HCT116 (cell line): ENCODE measurements at regions not wholly inside any gene's neighbourhood (a gene's known extent, or its start where the extent isn't known, plus 50 kb on each side); places are given as distances from the start of the nearest gene placed in this dataset.

ENCODE experiments used
- ATAC-seq: fragments of 200-7000 bp; cut with Tn5 transposase; 2 replicates; pipeline ENCODE4 v1.9.1; 2020; ENCODE audit warnings: mild to moderate bottlenecking, moderate library complexity
- BruUV-seq: library from RNA; stranded (reverse); fragments of 400-500 nt; replicated peaks from 2 replicates; lab custom pipeline; 2021; lab: Mats Ljungman, UMichigan
- CTCF ChIA-PET: fragments of 300-600 bp; sonication (Branson Sonifier 250); formaldehyde crosslinking; loops from one replicate; lab custom pipeline; 2021; ENCODE audit warnings: antibody characterized with exemption; lab: Charles Lee
- POLR2A ChIA-PET: fragments of 300-600, 350-600 bp; sonication (Branson Sonifier 250); formaldehyde crosslinking; loops from one replicate; lab custom pipeline; 2021; ENCODE audit warnings: antibody characterized with exemption; lab: Charles Lee
- RAD21 ChIA-PET, 2 experiments: fragments of 300-600 bp; sonication (Branson Sonifier 250); formaldehyde crosslinking; loops; one replicate each; lab custom pipeline; 2023; ENCODE audit warnings: low total read pairs in 2 of 2; ENCODE audit not compliant: uncharacterized antibody in 2 of 2, unreplicated experiment in 2 of 2, low non-redundant PET in 1 of 2; lab: Charles Lee
- DNase-seq: peaks from one replicate; pipeline ENCODE4 v3.0.0-alpha.2; 2010; ENCODE audit warnings: low read depth, low spot score
- H2AFZ ChIP-seq: fragments of 200-600 bp; shearing (Covaris generic), sonication (generic); 2 replicates; pipeline ENCODE4 v1.6.1; 2017; ENCODE audit warnings: low read depth, mixed run types, mixed read lengths, antibody characterized with exemption, low read length; ENCODE audit not compliant: poor library complexity, severe bottlenecking
- H3K27ac ChIP-seq: 2 replicates; pipeline ENCODE4 v1.5.1; 2012; ENCODE audit warnings: low read depth, low read length
- H3K27me3 ChIP-seq: fragments of 200-600 bp; sonication (generic); 2 replicates; pipeline ENCODE4 v1.6.1; 2016; ENCODE audit warnings: mixed run types, low read length, mixed read lengths; ENCODE audit not compliant: insufficient read depth
- H3K36me3 ChIP-seq, 2 experiments: fragments of 200-500 bp in 1 of 2; fragments of 200-600 bp in 1 of 2; sonication (Bioruptor generic) in 1 of 2; sonication (generic) in 1 of 2; 2 replicates each; pipeline versions ENCODE4 v1.5.1 to v1.6.1; 2014 to 2016; ENCODE audit warnings: low read length in 2 of 2, inconsistent platforms in 1 of 2, mixed read lengths in 1 of 2, mixed run types in 1 of 2; ENCODE audit not compliant: insufficient read depth in 2 of 2, control insufficient read depth in 1 of 2
- H3K4me1 ChIP-seq, 2 experiments: fragments of 200-600 bp in 1 of 2; sonication (generic) in 1 of 2; 2 replicates each; pipeline versions ENCODE4 v1.5.1 to v1.6.1; 2012 to 2017; ENCODE audit warnings: low read length in 2 of 2, inconsistent platforms in 1 of 2, mild to moderate bottlenecking in 1 of 2, mixed read lengths in 1 of 2, mixed run types in 1 of 2, moderate library complexity in 1 of 2; ENCODE audit not compliant: insufficient read depth in 2 of 2, control insufficient read depth in 1 of 2
- H3K4me2 ChIP-seq: fragments of 200-600 bp; sonication (generic); 2 replicates; pipeline ENCODE4 v1.6.1; 2017; ENCODE audit warnings: mixed run types, low read length, mixed read lengths
- H3K4me3 ChIP-seq, 2 experiments: fragments of 200-600 bp in 1 of 2; sonication (generic) in 1 of 2; replicated peaks in 1 of 2; 2 replicates each; pipeline ENCODE4 v1.5.1; 2011 to 2016; ENCODE audit warnings: low read length in 2 of 2, control low read depth in 1 of 2, low read depth in 1 of 2, mild to moderate bottlenecking in 1 of 2, mixed read lengths in 1 of 2, mixed run types in 1 of 2
- H3K79me2 ChIP-seq: fragments of 200-600 bp; sonication (generic); 2 replicates; pipeline ENCODE4 v1.6.1; 2017; ENCODE audit warnings: mild to moderate bottlenecking, mixed run types, low read length, moderate library complexity, mixed read lengths; ENCODE audit not compliant: insufficient read depth
- H3K9ac ChIP-seq: fragments of 200-600 bp; sonication (generic); 2 replicates; pipeline ENCODE4 v1.6.1; 2016; ENCODE audit warnings: low read length, mixed read lengths
- H3K9me2 ChIP-seq: fragments of 200-600 bp; sonication (generic), shearing (Covaris generic); 2 replicates; pipeline ENCODE4 v1.6.1; 2017; ENCODE audit warnings: mixed run types, mild to moderate bottlenecking, moderate library complexity; ENCODE audit not compliant: insufficient read depth
- H3K9me3 ChIP-seq, 2 experiments: fragments of 200-500 bp in 1 of 2; fragments of 200-600 bp in 1 of 2; sonication (Bioruptor generic) in 1 of 2; sonication (generic) in 1 of 2; 2 replicates each; pipeline ENCODE4 v1.6.1; 2014 to 2017; ENCODE audit warnings: low read length in 2 of 2, mixed read lengths in 2 of 2, inconsistent platforms in 1 of 2, low read depth in 1 of 2, mild to moderate bottlenecking in 1 of 2, mixed run types in 1 of 2, moderate library complexity in 1 of 2; ENCODE audit not compliant: control insufficient read depth in 1 of 2, insufficient read depth in 1 of 2
- H4K20me1 ChIP-seq: fragments of 200-600 bp; sonication (generic), shearing (Covaris generic); 2 replicates; pipeline ENCODE4 v1.6.1; 2017; ENCODE audit warnings: mixed run types, mild to moderate bottlenecking, moderate library complexity; ENCODE audit not compliant: insufficient read depth
- CBX3 ChIP-seq: IDR thresholded peaks from 2 replicates; pipeline ENCODE4 v1.6.1; 2012; ENCODE audit warnings: low read depth
- CEBPB ChIP-seq: IDR thresholded peaks from 2 replicates; pipeline ENCODE4 v1.6.1; 2012; ENCODE audit warnings: low read depth
- CTCF ChIP-seq, 3 experiments: fragments of 200-600 bp in 1 of 3; sonication (generic) in 1 of 3; IDR thresholded peaks in 2 of 3; conservative IDR thresholded peaks in 1 of 3; 2 replicates each; pipeline ENCODE4 v1.5.1; 2012 to 2017; ENCODE audit warnings: low read depth in 2 of 3, low read length in 2 of 3, antibody characterized with exemption in 1 of 3, borderline replicate concordance in 1 of 3, control low read depth in 1 of 3, mild to moderate bottlenecking in 1 of 3, mixed read lengths in 1 of 3, mixed run types in 1 of 3, moderate library complexity in 1 of 3; ENCODE audit not compliant: insufficient read depth in 1 of 3
- EZH2phosphoT487 ChIP-seq: fragments of 200-600 bp; IDR thresholded peaks from 2 replicates; pipeline ENCODE4 v1.6.1; 2018; ENCODE audit warnings: antibody characterized with exemption, borderline replicate concordance
- JUND ChIP-seq: IDR thresholded peaks from 2 replicates; pipeline ENCODE4 v1.6.1; 2012
- POLR2AphosphoS5 ChIP-seq: IDR thresholded peaks from 2 replicates; pipeline ENCODE4 v1.6.1; 2011; ENCODE audit warnings: mild to moderate bottlenecking, low read depth, low read length, moderate library complexity
- SIN3A ChIP-seq: IDR thresholded peaks from 2 replicates; pipeline ENCODE4 v1.6.1; 2012; ENCODE audit warnings: low read depth
- SP1 ChIP-seq: IDR thresholded peaks from 2 replicates; pipeline ENCODE4 v1.6.1; 2012; ENCODE audit warnings: low read depth
- SRF ChIP-seq: IDR thresholded peaks from 2 replicates; pipeline ENCODE4 v1.6.1; 2012; ENCODE audit warnings: low read depth
- TCF7L2 ChIP-seq: IDR thresholded peaks from 2 replicates; pipeline ENCODE4 v1.7.0; 2011; ENCODE audit warnings: borderline replicate concordance, inconsistent platforms; ENCODE audit not compliant: insufficient read depth, insufficient read length; ENCODE audit errors: extremely low read depth
- YY1 ChIP-seq: IDR thresholded peaks from 2 replicates; pipeline ENCODE4 v1.6.1; 2011; ENCODE audit warnings: low read length, low read depth, moderate library complexity, mild to moderate bottlenecking; ENCODE audit not compliant: insufficient replicate concordance; ENCODE audit errors: extremely low read depth
- ZFX ChIP-seq: fragments of 450-650 bp; IDR thresholded peaks from 2 replicates; pipeline ENCODE4 v1.6.1; 2017
- ZNF274 ChIP-seq: fragments of 200-500 bp; sonication (Bioruptor generic); IDR thresholded peaks from 2 replicates; pipeline ENCODE4 v1.6.1; 2014; ENCODE audit warnings: mild to moderate bottlenecking, low read depth, low read length, inconsistent platforms
- intact Hi-C: fragments of 100-400 bp; cut with micrococcal nuclease; formaldehyde crosslinking; loops from 2 replicates; pipeline ENCODE4 v1.10.0; 2022
- TF ChIP-seq, protein P1 (sequence below): IDR thresholded peaks from 2 replicates; pipeline ENCODE4 v1.6.1; 2011; ENCODE audit warnings: mild to moderate bottlenecking, low read length, moderate library complexity; ENCODE audit not compliant: insufficient replicate concordance; ENCODE audit errors: extremely low read depth

- TF ChIP-seq ZNF274 = no peak
- TF ChIP-seq JUND = no peak
- no peak for TF ChIP-seq TCF7L2
- TF ChIP-seq YY1 = no peak
- no peak for TF ChIP-seq SIN3A
- no peak for TF ChIP-seq POLR2AphosphoS5
- TF ChIP-seq, protein P1, sequence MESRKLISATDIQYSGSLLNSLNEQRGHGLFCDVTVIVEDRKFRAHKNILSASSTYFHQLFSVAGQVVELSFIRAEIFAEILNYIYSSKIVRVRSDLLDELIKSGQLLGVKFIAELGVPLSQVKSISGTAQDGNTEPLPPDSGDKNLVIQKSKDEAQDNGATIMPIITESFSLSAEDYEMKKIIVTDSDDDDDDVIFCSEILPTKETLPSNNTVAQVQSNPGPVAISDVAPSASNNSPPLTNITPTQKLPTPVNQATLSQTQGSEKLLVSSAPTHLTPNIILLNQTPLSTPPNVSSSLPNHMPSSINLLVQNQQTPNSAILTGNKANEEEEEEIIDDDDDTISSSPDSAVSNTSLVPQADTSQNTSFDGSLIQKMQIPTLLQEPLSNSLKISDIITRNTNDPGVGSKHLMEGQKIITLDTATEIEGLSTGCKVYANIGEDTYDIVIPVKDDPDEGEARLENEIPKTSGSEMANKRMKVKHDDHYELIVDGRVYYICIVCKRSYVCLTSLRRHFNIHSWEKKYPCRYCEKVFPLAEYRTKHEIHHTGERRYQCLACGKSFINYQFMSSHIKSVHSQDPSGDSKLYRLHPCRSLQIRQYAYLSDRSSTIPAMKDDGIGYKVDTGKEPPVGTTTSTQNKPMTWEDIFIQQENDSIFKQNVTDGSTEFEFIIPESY = no peak
- TF ChIP-seq, all 23 proteins: peak for 0
These were observed 487.6 kb downstream of the PREX1 start (continued) for GRCh38 chr20:48339986-48340882.

- CTCF ChIA-PET = no interaction called here
- H3K4me1 ChIP-seq = peaks cover 4 to 8% of the 10 kb centered on the region in 2 experiments; a peak in 3 of 4 replicates
- no peak overlapping the region for H2AFZ ChIP-seq
- no peak overlapping the region for H3K9ac ChIP-seq
- no peak overlapping the region for H3K4me3 ChIP-seq
- H3K36me3 ChIP-seq = no peaks in the 10 kb centered on the region
- no peak for DNase-seq
- no peak overlapping the region for H3K27ac ChIP-seq
- BruUV-seq = no TSS peak
- POLR2A ChIA-PET = no interaction called here
- TF ChIP-seq EZH2phosphoT487 (no peak), CBX3 (no peak), ZFX (no peak), ZNF274 (no peak), SRF (no peak), CEBPB (no peak), CTCF (IDR thresholded peaks at IDR 0.05 in 2 of 3, conservative IDR thresholded peaks at IDR 0.05 in 1 of 3; ENCODE audit: borderline replicate concordance in 1 of 3, insufficient read depth in 1 of 3, low read depth in 2 of 3, low read length in 2 of 3) (no peak), JUND (no peak), SP1 (no peak), POLR2AphosphoS5 (no peak), TCF7L2 (no peak)
- H3K4me2 ChIP-seq = peak overlapping the region; percentile 33; the same call in 1 of the 2 replicates
- peaks cover 37% of the 10 kb centered on the region for H3K27me3 ChIP-seq
- no peaks in the 10 kb centered on the region for H3K9me2 ChIP-seq
- H3K79me2 ChIP-seq = no peaks in the 10 kb centered on the region
- H3K9me3 ChIP-seq = no peaks in the 10 kb centered on the region
- intact Hi-C loops = no loop called here
- RAD21 ChIA-PET = no interaction called here
- no peaks in the 10 kb centered on the region for H4K20me1 ChIP-seq
- ATAC-seq = no peak
These were observed 488.4 kb downstream of the PREX1 start for GRCh38 chr20:48339190-48339985.
